Stimulated activated CD8-positive, alpha-beta memory T cell treated with anti-CD3 and anti-CD28 coated beads, Interleukin-7, amount 100 ng/mL, for 1 hour (primary cell): ENCODE measurements at regions not wholly inside any gene's neighbourhood (a gene's known extent, or its start where the extent isn't known, plus 50 kb on each side); places are given as distances from the start of the nearest gene placed in this dataset.
"Not testable (repeated sequence)": the region's sequence is repeated elsewhere in the genome, so short reads cannot be mapped to it uniquely, and the experiment has no call there.

ENCODE experiments used
- DNase-seq, 2 donors: peaks; one replicate each; pipeline ENCODE4 v3.0.0-alpha.2; 2020; ENCODE audit warnings: low read depth in 2 of 2

GRCh38 chr13:95388420-95389079, 87.3 kb upstream of the ABCC4 start:
- no peak for DNase-seq

- no peak for DNase-seq
Observed at GRCh38 chr13:95391362-95391761, 90.1 kb upstream of the ABCC4 start.

- DNase-seq: no peak
Observed at GRCh38 chr13:95391785-95392184, 90.5 kb upstream of the ABCC4 start.

- no peak for DNase-seq
Observed at GRCh38 chr13:95392597-95392996, 91.3 kb upstream of the ABCC4 start.

GRCh38 chr13:95403349-95404140, 102.3 kb upstream of the ABCC4 start:
- DNase-seq: no peak

GRCh38 chr13:95404141-95404882, 103.1 kb upstream of the ABCC4 start:
- peak; percentile 47 to 49 for DNase-seq

GRCh38 chr13:95406176-95406575, 104.9 kb upstream of the ABCC4 start:
- DNase-seq: no peak

GRCh38 chr13:95411428-95412040, 110.3 kb upstream of the ABCC4 start:
- DNase-seq: no peak

GRCh38 chr13:95418946-95419345, 117.7 kb upstream of the ABCC4 start:
- DNase-seq: no peak

- no peak for DNase-seq
Observed at GRCh38 chr13:95420501-95420900, 119.2 kb upstream of the ABCC4 start.

- no peak for DNase-seq
Observed at GRCh38 chr13:95426631-95427030, 125.4 kb upstream of the ABCC4 start.

GRCh38 chr13:95430525-95430924, 122.0 kb upstream of the CLDN10 start:
- DNase-seq: not testable (repeated sequence)

- no peak for DNase-seq
Observed at GRCh38 chr13:95432141-95432540, 120.4 kb upstream of the CLDN10 start.

- DNase-seq: no peak
Observed at GRCh38 chr13:95433537-95433936, 119.0 kb upstream of the CLDN10 start.

GRCh38 chr13:95434111-95434510, 118.4 kb upstream of the CLDN10 start:
- DNase-seq: no peak

- no peak for DNase-seq
Observed at GRCh38 chr13:95437561-95437960, 115.0 kb upstream of the CLDN10 start.

GRCh38 chr13:95438297-95438696, 114.2 kb upstream of the CLDN10 start:
- no peak for DNase-seq

GRCh38 chr13:95440441-95441088, 112.0 kb upstream of the CLDN10 start:
- no peak for DNase-seq

GRCh38 chr13:95441326-95441725, 111.2 kb upstream of the CLDN10 start:
- no peak for DNase-seq

- no peak for DNase-seq
Observed at GRCh38 chr13:95444006-95444730, 108.4 kb upstream of the CLDN10 start.

- no peak for DNase-seq
Observed at GRCh38 chr13:95445131-95445530, 107.4 kb upstream of the CLDN10 start.
